Activated CD4-positive, alpha-beta T cell treated with anti-CD3 and anti-CD28 coated beads, Interleukin-2, amount 50 U/mL, for 4 hours (primary cell): ENCODE measurements at regions not wholly inside any gene's neighbourhood (a gene's known extent, or its start where the extent isn't known, plus 50 kb on each side); places are given as distances from the start of the nearest gene placed in this dataset.

Source experiments
- DNase-seq, 2 experiments: peaks; one replicate each; pipeline ENCODE4 v3.0.0-alpha.2; 2020

GRCh38 chr14:53537422-53538315 lies 384.5 kb upstream of the DDHD1 start:
- DNase-seq = no peak

DNA sequence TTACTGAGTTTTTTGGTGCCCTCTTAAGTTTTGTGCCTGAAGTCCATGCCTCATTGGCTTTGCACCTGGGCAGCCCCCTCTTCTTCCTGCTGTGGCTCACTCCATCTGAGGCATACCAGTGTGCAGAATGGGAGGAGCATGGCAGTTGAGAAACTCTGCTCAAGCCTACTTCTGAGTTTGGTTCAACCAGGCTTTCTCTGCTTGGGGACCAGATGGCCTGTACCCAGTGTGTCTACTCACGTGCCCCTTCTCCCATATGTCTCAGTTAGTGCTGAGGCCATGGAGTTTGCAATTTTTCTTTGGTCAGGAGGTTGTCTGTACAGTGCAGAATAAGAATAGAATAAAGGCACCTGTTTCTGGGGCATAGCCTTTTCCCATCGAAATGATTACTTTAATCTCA lies 383.3 kb upstream of the DDHD1 start:
- DNase-seq = no peak

DNA sequence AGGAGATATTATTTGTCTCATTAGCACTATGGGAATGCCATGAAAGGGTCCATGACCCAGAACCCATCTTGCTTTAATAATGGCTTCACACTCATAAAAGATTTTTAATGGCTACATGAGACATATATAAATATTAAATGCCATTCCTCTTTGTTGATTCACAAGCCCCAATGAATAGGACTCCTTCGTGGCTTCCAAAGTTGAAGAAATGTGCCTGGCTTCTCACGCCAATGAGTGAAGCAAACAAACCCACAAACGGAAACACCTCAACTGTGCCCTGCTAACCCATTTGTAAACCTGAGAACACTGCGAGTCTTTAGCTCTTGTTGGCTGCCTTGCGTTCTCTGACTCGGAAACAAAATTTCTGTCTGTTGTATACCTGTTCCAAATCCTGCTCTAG lies 381.7 kb upstream of the DDHD1 start:
- DNase-seq = no peak

DNA sequence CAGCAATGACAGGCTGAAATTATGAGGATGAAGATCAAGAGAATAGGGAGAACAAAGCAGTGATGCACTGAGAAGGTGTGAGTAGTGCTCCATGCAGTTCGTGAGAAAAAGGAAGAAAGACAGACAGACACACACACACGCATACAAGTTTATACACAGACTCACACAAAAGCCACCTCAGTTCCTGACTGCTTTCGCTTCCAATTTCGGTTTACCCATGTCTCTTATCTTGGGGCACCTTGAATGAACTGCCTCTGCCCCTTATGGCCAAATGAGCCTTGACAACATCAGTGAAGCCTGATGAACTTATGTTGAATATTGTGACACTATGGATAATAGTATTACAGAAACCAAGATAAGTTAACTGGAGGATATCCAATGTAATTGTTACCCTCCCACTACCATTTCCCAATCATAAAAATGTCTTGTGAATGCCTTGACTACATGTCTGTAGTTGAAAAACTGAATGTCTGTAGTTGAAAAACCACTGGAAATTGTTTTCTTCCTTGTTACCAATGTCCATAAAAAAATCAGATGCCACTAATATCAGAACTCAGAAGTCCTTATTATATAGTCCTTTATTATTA lies 380.4 kb upstream of the DDHD1 start:
- DNase-seq = no peak

DNA sequence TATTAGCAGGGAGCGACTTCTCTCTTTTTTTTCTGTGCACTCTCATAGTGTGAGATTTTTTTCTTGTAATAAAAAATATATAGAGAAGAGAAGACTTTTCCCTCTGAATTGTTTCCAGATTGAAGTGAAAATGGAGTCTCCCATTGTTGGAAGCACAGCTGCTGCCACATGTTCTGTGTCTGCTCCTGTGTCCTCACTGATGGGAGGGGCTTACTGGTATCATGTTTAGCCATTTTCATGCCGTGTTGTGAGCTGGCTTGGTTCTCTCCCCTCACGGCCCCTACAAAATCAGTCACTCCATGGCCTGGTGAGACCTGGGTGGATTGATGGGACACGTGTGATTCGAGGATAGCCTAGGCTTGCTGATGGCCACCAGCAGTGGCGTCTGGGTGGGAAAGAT lies 379.7 kb upstream of the DDHD1 start:
- no peak for DNase-seq

DNA sequence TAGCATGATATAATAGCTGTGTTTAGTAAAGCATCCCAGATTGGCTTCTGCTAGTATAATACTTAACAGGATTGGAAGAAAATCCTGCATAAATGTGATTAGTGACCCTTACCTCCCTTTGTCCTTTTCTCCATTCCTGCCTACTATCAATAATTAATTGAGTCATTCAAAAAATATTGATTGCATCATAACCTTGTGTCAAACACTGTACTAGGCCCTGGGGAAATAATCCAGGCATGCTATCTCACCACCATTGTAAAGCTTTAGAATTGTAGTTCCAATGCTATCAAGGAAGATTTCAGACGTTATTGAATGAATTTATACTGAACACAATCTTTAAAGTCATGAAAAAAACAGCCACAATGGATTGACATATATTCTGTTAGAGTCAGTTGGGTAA lies 378.6 kb upstream of the DDHD1 start:
- DNase-seq = no peak

- no peak for DNase-seq
Observed at GRCh38 chr14:53531156-53531555, 378.0 kb upstream of the DDHD1 start.

- no peak for DNase-seq
Observed at GRCh38 chr14:53529519-53529918, 376.4 kb upstream of the DDHD1 start.

GRCh38 chr14:53528185-53528671 lies 375.1 kb upstream of the DDHD1 start:
- DNase-seq = no peak

DNA sequence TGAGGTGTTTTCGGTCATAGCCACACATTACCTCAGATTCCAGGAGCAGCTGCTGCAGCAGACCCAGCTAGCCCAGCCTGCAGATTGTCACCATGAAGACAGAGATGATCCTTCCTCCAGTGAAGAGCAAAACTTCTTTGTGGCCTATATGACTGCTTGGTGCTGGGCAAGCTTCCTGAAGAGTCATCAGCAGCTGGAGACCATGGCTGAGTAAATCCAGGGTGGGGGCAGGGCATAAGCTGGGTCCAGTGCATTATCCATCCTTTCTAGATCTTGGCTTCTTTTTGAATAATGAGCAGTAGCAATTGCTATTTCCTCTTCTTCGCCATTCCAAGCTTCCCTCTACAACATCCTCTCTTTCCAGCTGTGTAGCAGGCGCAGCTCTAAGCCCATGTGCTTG lies 373.1 kb upstream of the DDHD1 start:
- DNase-seq = no peak

- no peak for DNase-seq
Observed at GRCh38 chr14:53525608-53526007, 372.5 kb upstream of the DDHD1 start.

DNA sequence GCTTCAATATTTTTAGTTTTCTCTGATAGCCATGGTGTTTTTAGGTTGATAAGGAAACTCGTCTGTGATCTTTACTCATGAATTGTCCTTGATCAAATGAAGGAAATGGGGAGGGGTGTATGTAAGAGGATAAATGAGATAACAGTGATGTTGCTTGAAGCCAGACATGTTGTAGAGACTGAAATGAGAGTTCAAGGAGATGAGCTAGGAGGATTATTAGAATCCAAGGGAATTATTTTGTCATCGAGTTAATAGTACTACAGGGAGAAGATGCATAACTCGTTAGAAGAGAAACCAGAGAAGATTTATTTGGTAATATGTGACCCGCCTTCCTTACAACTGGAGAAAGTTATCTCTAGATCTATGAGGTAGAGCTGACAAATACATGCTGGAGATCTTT lies 371.3 kb upstream of the DDHD1 start:
- DNase-seq = no peak

DNA sequence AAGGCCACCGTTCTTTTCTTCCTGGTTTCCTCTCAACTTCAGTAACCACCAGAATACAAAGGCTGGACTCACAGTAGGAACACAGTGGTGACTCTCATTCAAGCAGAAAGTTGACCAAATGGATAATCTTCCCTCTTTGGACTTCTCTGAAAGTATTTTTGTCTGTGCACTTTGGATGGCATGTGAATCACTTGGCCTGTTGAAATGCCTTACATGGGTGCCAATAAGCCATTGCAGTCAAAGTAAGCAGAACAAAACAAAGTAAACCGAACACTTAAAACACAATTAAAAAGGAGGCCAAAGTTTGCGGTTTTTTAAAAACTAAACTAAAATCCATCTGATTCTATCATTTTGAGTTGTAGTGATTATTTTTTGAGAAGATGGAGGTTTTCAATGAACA lies 370.1 kb upstream of the DDHD1 start:
- DNase-seq = no peak

DNA sequence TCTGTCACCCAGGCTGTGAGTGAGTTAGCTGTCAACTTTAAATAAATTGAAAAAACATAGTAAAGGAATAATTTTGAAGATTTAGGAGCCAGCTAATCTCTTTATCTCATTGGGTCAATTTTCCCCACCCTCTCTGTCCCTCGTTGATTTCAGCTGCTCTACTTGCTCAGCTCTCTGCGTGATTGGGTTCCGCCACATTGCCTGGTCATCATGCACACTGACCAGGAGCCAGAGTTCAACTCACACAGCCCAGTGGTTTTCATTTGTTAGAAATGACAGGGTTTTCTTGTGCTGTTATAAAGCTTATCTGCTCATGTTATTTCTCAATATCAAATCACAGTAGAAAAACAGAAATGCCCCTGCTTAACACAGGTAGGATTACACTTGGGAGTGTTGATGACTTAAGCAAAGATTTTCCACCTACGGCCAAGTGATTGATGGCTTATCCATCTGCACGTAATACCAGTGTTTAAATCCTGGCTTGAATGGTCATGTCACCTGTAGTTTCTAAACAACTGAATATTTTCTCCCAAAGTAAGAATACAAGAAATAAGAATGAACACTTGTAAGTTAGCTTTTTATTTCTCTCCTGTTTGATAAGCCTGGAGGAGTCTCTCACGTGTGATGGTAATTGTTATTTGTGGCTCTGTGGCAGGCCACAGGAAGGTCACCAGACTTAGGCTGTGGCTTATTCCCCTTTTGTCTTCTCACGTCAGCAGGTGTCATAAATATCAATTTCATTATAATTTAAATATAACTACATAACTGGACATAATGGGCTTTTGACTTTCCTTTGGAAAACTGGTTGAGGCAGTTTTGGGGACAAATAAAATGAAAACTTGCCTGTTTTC lies 367.2 kb upstream of the DDHD1 start:
- DNase-seq = no peak

DNA sequence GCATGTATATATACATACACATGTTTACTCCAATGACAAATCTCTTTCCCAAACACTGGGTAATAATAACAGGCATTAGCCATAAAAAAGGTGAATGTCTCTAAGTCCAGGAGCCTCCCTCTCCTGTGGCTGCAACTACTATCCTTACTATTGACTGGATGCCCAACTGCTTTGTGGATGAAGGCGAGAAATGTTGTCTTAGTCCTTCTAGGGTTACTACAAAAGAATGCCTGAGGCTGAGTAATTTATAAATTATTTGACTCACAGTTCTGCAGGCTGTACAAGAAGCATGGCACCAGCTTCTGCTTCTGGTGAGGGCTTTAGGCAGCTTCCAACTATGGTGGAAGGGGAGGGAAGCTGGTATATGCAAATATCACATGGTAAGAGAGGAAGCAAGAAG lies 366.0 kb upstream of the DDHD1 start:
- DNase-seq = no peak

DNA sequence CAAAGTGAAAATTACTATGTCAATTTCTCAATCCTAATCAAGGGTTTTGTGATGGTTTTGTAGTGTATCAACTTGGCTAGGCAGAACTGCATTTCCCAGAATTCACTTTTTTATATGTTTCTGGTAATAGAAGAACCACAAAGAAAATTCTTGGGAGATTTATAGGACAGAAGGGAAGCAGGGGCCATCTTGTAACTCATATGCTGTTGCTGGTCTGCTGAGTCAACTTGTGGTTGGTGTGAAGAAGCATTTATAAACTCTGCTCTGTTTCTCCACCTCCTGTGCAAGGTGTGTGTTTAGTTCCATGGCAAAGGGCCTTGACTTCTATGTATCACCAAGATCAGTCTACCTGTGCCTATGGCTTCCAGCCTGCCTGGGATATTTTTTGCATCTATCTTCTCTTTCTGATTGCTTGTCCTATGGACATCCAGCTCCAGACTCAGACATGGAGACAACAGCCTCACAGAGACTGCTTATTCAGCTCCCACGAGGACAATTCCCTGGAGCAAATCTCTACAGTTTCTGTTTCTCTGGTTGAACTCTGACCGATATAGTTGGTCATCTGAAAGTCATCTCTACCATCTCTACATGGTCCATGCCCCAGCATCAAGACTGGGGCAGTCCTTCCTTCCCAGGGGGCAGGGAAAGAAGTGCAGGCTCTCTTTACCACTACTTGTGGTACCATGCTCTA lies 364.3 kb upstream of the DDHD1 start:
- DNase-seq = no peak

DNA sequence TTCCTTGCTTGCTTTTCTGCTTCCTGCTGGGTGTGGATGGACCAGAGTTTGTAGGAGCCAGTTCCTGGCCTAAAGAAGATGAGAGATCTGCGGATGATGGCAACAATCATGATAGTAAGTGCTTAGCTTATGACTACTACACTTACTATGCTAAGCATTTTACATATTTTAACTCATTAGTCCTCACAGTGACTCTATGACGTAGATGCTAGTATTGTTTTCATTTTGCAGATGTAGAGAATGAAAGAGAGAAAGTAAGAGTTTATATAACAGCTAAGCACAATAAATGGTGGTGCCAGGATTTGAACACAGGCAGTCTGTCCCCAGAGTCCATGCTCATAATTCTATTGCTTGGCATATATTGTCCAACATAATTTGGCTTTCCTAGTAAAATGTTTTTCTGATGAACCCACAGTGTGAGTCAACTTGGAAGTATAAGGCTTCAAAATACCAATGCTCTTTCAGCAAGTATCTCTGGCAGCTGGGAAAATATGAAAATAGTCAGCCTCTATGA lies 363.2 kb upstream of the DDHD1 start:
- DNase-seq = no peak

- no peak for DNase-seq
Observed at GRCh38 chr14:53515276-53515675, 362.2 kb upstream of the DDHD1 start.

DNA sequence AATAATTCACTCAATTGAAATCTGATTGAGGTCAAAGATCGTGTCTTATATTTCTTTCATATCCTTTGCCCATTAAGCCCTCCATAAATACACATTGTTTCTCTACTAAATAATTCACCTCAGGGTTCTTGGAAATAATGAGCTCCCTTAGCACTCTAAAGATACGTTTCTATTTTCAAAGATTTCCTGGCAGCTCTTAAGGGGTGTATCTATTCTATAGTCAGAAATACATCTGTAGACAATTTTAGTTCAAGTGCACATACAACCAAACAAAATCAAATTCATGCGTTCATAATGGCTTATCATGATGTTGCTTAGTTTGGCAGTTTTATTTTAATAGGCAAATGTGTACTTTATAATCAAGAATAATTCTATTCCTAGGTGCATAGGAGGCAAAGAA lies 361.1 kb upstream of the DDHD1 start:
- no peak for DNase-seq

- no peak for DNase-seq
Observed at GRCh38 chr14:53510281-53510912, 357.3 kb upstream of the DDHD1 start.

DNA sequence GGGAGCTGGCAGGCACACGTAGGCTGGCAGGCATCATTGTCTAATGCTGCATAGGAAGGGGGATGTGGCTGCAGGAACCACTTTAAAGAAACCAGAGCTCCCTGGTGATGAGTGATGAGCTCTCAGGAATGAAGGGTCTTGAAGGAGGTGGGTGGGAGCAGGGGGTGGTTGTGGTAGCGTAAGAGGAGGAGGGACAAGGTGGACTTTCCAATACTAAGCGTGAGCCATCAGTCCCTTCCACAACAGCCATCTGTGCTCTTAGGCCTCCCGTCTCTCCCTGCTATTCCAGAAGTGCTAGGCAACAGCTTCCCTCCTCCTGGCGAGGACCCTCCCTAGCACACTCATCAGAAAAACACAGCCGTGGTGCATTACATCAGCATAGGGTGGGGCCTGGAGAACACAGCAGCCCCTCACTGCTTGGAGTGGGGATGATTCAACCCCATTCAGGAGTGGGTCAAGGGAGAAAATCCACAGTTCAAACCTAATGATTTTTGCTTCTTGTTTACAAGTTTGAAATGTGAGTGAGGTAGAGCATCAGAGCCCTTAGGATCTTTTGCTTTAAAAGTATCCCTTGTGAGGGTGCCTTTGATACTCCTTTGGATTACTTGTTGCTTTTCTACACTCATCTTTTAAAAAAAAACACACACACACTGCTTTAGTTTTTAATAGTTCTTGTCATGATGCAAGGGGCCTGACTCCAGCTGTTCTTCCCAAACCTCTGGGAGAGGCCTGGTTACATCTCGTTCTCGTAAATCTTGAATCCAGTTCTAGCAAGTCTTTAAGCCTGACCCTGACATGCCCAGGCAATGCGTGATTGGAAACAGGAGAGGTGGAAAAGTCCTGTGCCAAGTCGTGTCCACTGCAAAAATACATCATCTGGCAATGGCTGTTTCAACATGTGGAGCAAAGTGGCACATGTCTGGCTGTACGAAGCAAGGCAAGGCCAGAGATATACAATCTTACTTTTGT lies 356.4 kb upstream of the DDHD1 start:
- no peak for DNase-seq
